SK-N-DZ (cell line): ENCODE measurements at regions not wholly inside any gene's neighbourhood (a gene's known extent, or its start where the extent isn't known, plus 50 kb on each side); places are given as distances from the start of the nearest gene placed in this dataset.

Experiments used
- DNase-seq: peaks from one replicate; pipeline ENCODE4 v3.0.0-alpha.2; 2015; ENCODE audit warnings: low spot score

DNA sequence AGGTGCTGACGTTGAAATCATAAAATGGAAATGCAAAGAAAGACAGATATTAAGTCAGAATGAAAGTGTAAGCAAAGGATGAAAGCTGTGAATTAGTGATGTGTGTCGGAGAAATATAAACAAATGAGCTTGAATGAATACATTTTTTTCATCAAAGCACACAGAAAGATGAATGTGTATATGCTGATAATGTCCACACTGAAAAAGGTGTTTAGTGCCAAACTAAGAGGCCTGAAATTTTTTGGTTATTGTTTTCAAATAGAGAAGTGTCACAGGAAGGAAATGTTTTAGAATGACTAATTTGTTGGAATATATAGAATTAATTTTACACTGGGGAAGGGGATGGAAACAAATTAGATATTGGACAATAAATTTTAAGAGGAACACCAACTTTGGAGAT is 1217.6 kb downstream of the PCDH18 start:
- no peak for DNase-seq

DNA sequence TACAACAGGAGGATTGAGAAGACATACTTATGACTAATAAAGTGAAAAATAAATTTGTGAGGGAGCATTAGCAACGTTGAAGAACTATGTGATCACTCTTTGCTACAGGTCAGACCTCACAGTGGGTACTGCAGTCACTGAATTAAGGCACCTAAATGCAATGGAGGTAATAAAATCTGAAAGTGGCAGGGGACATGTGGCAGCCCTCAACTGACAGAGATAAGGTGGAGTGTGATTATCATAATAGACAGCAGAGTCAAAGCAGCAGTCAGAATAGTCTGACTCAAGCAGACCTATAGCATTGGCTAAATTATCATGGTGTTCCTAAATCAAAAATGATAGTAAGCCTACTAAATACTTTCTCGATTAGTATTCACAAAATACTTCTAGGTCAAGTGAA is 1220.5 kb downstream of the PCDH18 start:
- peak; percentile 67 for DNase-seq

GRCh38 chr4:136307765-136308164 is 1224.5 kb downstream of the PCDH18 start:
- no peak for DNase-seq

GRCh38 chr4:136306361-136306760 is 1225.9 kb downstream of the PCDH18 start:
- DNase-seq: peak; percentile 40

DNA sequence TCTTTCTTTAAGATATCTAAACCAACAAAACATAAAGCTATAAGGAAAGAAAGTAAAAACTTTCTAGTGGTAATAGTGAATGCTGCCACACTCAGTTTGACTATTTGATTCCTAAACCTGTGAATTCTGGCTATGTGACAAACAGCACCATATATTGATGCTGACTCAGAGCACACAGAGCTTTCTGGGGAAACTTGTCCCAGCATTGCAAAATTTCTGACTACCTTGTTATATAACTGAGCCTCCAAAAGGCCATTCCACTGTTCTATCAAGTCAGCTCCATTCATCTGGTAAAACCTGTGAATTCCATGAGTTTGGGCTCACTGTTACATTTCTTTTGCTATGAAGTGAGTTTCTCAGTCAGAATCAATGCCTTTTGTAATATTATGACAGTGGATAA is 1229.7 kb downstream of the PCDH18 start:
- DNase-seq: no peak

- DNase-seq: no peak
These were observed 1230.4 kb downstream of the PCDH18 start for GRCh38 chr4:136301749-136302495.

DNA sequence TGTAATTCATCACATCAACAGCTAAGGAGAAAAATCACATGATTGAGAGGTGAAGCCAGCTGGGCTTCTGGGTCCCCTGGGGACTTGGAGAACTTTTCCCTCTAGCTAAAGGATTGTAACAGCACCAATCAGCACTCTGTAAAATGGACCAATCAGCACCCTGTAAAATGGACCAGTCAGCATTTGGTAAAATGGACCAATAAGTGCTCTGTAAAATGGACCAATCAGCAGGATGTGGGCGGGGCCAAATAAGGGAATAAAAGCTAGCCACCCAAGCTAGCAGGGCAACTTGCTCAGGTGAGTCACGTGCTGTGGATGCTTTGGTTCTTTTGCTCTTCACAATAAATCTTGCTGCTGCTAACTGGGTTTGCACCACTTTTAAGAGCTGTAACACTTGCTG is 1248.3 kb downstream of the PCDH18 start:
- DNase-seq: no peak

DNA sequence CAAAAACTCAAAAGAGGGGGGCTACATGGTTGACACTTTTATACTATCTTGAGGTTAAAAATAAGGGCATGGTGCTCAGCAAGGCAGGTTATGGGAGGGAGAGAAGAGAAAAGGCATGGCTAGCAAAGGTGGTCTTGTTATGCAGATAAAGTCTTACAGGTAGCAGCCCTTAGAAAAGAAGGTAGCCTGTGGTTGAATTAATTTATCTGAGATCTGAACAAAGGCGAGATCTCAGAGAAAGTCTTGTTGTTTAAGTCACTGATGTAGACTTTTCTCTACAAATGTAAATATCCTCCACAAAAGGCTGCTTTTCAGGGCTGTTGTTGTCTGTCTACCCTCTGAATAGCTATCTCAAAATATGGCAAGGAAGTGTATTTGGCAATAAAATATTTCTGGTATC is 1250.4 kb downstream of the PCDH18 start:
- DNase-seq: no peak

GRCh38 chr4:136281307-136281706 is 1251.0 kb downstream of the PCDH18 start:
- DNase-seq: no peak

DNA sequence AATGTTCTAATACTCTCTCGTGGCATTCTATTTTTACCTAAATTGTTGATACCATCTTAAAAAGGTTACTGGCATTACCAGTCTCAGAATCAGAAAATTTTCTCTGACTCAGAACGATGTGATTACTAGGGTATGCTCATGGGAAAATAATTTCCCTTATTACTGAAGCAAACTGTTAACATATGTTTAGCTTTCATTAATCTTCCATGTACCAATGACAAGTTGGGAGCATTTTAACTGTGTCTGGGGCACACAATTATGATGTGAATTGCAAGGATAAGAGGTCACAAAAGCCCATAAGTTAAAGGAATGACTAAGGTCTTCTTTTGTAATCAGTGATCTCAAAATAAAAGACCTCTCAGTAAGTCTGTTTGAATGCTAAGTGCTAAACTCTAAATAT is 1254.6 kb downstream of the PCDH18 start:
- DNase-seq: peak; percentile 66

GRCh38 chr4:136246876-136247275 is 1285.4 kb downstream of the PCDH18 start:
- DNase-seq: no peak

- DNase-seq: no peak
These were observed 1290.9 kb downstream of the PCDH18 start for GRCh38 chr4:136241221-136241986.

GRCh38 chr4:136227315-136227714 is 1305.0 kb downstream of the PCDH18 start:
- DNase-seq: no peak

- DNase-seq: no peak
These were observed 1312.6 kb downstream of the PCDH18 start for GRCh38 chr4:136219592-136220125.

DNA sequence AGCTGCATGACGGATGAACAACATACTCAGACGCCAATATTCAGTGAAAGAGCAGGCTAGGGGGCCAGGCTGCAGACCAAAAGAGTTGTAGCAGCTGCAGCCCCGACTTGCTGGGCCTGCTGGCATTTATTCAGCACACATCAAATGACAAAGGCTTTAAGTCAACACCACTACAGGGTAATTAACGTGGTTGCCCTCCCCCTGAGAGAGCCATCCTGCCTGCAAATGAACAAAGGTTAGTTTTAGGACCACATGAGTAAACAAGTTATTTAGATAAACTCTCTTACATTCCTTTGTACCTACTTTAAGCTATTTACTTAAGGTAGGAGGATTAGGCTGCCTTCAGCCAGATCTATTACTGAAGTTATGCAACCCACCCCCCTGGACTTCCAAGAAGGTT is 1329.1 kb downstream of the PCDH18 start:
- no peak for DNase-seq

DNA sequence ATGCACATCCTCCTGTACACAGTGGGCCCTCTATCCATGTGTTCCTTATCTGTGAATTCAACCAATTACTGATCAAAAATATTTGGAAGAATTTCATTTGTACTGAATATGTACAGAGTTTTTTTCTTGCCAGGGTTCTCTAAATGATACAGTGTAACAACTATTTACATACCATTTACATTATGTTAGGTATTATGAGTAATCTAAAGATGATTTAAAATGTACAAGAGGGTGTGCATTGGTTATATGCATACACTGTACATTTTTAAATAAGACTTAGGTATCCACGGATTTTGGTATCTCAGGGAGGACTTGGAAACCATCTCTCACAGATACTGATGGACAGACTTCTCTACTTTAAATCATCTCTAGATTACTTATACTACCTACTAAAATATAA is 1333.9 kb downstream of the PCDH18 start:
- DNase-seq: no peak

DNA sequence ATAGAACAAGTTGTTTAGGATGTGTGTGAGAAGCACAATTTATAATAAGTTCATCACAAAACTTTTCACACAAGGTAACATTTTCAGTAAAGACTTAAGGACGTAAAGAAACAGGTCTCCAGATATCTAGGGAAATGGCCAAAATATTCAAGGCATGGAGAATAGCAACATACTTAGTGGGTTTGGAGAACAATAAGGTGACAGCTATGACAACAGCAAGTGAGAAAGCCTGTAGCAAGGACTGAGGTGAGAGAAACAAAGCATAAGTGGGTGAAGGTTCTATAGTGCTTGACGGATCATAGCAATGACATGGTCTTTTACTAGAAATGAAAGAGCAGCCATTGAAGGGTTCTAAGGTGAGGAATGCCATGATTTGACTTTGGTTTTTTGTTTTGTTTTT is 1337.3 kb downstream of the PCDH18 start:
- no peak for DNase-seq

- DNase-seq: no peak
These were observed 1345.6 kb downstream of the PCDH18 start for GRCh38 chr4:136186650-136187049.

DNA sequence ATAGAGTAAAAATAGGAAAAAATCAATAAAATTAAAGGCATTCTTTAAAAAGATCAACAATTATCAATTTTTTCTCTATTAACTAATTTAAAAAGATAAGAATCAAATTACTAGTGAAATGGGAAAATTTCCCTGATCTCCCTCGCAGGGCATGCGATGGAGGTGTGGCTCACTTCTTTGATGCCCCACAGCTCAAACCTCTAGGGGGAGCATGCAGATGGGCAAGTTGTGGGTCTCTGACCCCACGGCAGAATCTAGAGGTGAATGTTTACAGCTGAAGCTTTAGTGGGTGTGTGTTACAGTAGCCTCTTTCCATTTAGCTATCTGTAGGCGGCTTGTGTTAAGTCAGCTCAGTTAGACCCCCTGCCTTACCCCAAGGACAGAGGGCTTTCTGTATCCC is 1348.8 kb downstream of the PCDH18 start:
- no peak for DNase-seq

DNA sequence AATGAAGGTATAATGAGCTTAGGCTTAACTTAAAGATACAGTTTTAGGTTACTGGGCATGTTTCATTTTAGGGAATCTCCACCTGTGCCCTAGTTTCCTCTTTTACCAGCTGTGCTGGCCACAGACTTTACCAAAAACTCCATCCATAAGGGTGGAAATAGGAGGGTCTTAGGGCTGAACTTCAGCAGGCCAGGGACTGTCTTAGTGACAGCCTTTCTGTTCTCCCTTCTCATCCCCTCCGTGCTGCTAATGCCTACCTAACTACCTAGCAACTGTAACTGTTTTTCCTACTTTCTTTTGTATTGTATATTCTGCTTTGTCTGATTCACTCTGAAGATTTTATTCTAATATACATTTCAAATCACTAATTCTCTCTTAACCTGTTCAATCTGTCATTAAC is 1375.3 kb downstream of the PCDH18 start:
- no peak for DNase-seq

GRCh38 chr4:136150046-136150445 is 1382.2 kb downstream of the PCDH18 start:
- no peak for DNase-seq

DNA sequence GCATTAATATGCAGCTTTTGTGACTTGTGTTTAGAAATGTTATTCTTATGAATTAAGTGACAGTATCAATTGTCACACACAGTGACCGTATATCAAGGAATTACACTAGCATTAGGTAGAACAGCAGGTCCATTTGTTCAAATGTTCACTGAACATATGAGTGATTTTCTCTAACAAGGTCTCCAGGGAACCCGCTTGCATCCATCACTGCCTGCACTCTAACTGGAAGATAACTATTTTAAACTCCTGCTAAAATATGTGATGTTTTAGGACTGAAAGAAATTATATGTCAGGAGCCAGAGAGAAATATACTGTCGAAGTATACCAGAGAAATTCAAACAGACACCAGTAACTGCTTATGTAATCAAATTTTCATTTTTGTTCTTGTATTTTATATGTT is 1395.7 kb downstream of the PCDH18 start:
- DNase-seq: no peak

DNA sequence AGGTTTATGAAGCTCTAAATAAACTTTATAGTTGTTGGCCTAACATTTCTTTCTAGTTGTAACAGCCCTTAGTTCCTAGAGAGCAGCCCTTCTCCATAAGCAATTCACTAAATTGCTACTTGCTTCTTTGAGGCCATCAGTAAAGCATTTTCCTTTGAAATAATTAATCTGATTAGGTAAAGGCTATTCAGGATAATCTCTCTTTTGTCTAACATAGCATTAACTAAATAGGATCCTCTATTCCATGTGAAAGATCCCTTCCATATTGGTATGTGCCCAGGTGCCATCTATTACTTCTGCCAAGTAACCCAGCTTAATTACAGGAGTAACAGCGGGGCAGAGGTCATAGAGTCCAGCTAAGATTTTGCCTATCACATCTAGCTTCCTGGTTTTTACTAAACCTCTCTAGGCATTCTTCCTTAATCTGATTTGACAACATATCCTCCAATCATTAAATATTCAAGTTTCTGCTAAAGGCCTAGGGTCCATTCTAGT is 1408.0 kb downstream of the PCDH18 start:
- DNase-seq: no peak
